LNCAP (cell line): ENCODE measurements at regions not wholly inside any gene's neighbourhood (a gene's known extent, or its start where the extent isn't known, plus 50 kb on each side); places are given as distances from the start of the nearest gene placed in this dataset.

ENCODE experiments used
- CTCF ChIP-seq: fragments of 450-650 bp; IDR thresholded peaks from 2 replicates; pipeline ENCODE4 v1.5.1; 2017; ENCODE audit warnings: mild to moderate bottlenecking

GRCh38 chr4:107392951-107393350 lies 327.1 kb downstream of the PAPSS1 start:
- no peak for TF ChIP-seq CTCF

- TF ChIP-seq CTCF = no peak
Measured at GRCh38 chr4:107392380-107392779, 327.7 kb downstream of the PAPSS1 start.

- TF ChIP-seq CTCF = no peak
Measured at GRCh38 chr4:107391630-107392028, 328.4 kb downstream of the PAPSS1 start.

- no peak for TF ChIP-seq CTCF
Measured at GRCh38 chr4:107391009-107391629, 328.9 kb downstream of the PAPSS1 start.

- TF ChIP-seq CTCF = no peak
Measured at GRCh38 chr4:107389965-107390364, 330.1 kb downstream of the PAPSS1 start.

GRCh38 chr4:107388736-107389274 lies 331.2 kb downstream of the PAPSS1 start:
- TF ChIP-seq CTCF = no peak

- no peak for TF ChIP-seq CTCF
Measured at GRCh38 chr4:107380836-107381438, 339.1 kb downstream of the PAPSS1 start.
